NCI-H146 treated with DMSO at 0.1 percent for 48 hours (cell line): ENCODE measurements at regions not wholly inside any gene's neighbourhood (a gene's known extent, or its start where the extent isn't known, plus 50 kb on each side); places are given as distances from the start of the nearest gene placed in this dataset.
"Not testable (repeated sequence)": the region's sequence is repeated elsewhere in the genome, so short reads cannot be mapped to it uniquely, and the experiment has no call there.

Experiments
- DNase-seq: peaks from one replicate; lab custom pipeline; 2025; ENCODE audit not compliant: unreplicated experiment; lab: John Stamatoyannopoulos, UW

- no peak for DNase-seq
Observed at GRCh38 chr7:153402721-153403541, 643.4 kb downstream of the ACTR3B start.

GRCh38 chr7:153404124-153404523 lies 644.6 kb downstream of the ACTR3B start:
- no peak for DNase-seq

- DNase-seq, result no peak
Observed at GRCh38 chr7:153404781-153405279, 645.3 kb downstream of the ACTR3B start.

GRCh38 chr7:153405704-153406485 lies 646.3 kb upstream of the DPP6 start:
- DNase-seq, result no peak

GRCh38 chr7:153406486-153406872 lies 645.7 kb upstream of the DPP6 start:
- DNase-seq, result no peak

- no peak for DNase-seq
Observed at GRCh38 chr7:153407291-153408046, 644.7 kb upstream of the DPP6 start.

- no peak for DNase-seq
Observed at GRCh38 chr7:153408360-153409335, 643.5 kb upstream of the DPP6 start.

- DNase-seq, result not testable (repeated sequence)
Observed at GRCh38 chr7:153409567-153410342, 642.4 kb upstream of the DPP6 start.

GRCh38 chr7:153410997-153411642 lies 641.1 kb upstream of the DPP6 start:
- not testable (repeated sequence) for DNase-seq

- DNase-seq, result not testable (repeated sequence)
Observed at GRCh38 chr7:153412114-153412823, 639.9 kb upstream of the DPP6 start.

- not testable (repeated sequence) for DNase-seq
Observed at GRCh38 chr7:153412824-153413198, 639.4 kb upstream of the DPP6 start.

- DNase-seq, result no peak
Observed at GRCh38 chr7:153413199-153413539, 639.0 kb upstream of the DPP6 start.

GRCh38 chr7:153413540-153414287 lies 638.5 kb upstream of the DPP6 start:
- no peak for DNase-seq

- DNase-seq, result no peak
Observed at GRCh38 chr7:153414288-153414629, 637.9 kb upstream of the DPP6 start.

GRCh38 chr7:153415632-153416031 lies 636.6 kb upstream of the DPP6 start:
- no peak for DNase-seq

- no peak for DNase-seq
Observed at GRCh38 chr7:153422291-153423209, 629.6 kb upstream of the DPP6 start.

- no peak for DNase-seq
Observed at GRCh38 chr7:153423210-153423590, 629.0 kb upstream of the DPP6 start.
